GM20000 (cell line): ENCODE measurements at regions not wholly inside any gene's neighbourhood (a gene's known extent, or its start where the extent isn't known, plus 50 kb on each side); places are given as distances from the start of the nearest gene placed in this dataset.

ENCODE experiments used
- DNase-seq: peaks from one replicate; pipeline ENCODE4 v3.0.0; 2012; ENCODE audit warnings: low spot score
- CTCF ChIP-seq: IDR thresholded peaks from 2 replicates; pipeline ENCODE4 v1.5.1; 2012; ENCODE audit warnings: mild to moderate bottlenecking, control low read depth; ENCODE audit errors: extremely low read depth, missing control alignments

- no peak for DNase-seq
- TF ChIP-seq CTCF = no peak
Observed at GRCh38 chr9:89723469-89724100, 118.8 kb downstream of the GADD45G start.

- TF ChIP-seq CTCF = no peak
- DNase-seq = no peak
Observed at GRCh38 chr9:89724659-89725058, 119.8 kb downstream of the GADD45G start.

GRCh38 chr9:89725271-89725670 lies 120.5 kb downstream of the GADD45G start:
- no peak for TF ChIP-seq CTCF
- DNase-seq = no peak

- no peak for DNase-seq
- TF ChIP-seq CTCF = no peak
Observed at GRCh38 chr9:89729954-89730530, 125.2 kb downstream of the GADD45G start.

GRCh38 chr9:89730715-89731114 lies 125.9 kb downstream of the GADD45G start:
- no peak for TF ChIP-seq CTCF
- DNase-seq = no peak

GRCh38 chr9:89731262-89732182 lies 126.7 kb downstream of the GADD45G start:
- no peak for TF ChIP-seq CTCF
- DNase-seq = no peak
